Neural progenitor cell (in vitro differentiated cells): ENCODE measurements at regions not wholly inside any gene's neighbourhood (a gene's known extent, or its start where the extent isn't known, plus 50 kb on each side); places are given as distances from the start of the nearest gene placed in this dataset.

ENCODE experiments used
- EZH2 ChIP-seq: fragments of 200-600 bp; sonication (generic); IDR thresholded peaks from 2 replicates; pipeline ENCODE4 v1.6.1; 2017; ENCODE audit warnings: antibody characterized with exemption, mild to moderate bottlenecking, moderate library complexity
- TF ChIP-seq, protein P1 (sequence below): fragments of 200-600 bp; sonication (generic); IDR thresholded peaks from 2 replicates; pipeline ENCODE4 v1.5.1; 2017; ENCODE audit warnings: antibody characterized with exemption, mild to moderate bottlenecking

DNA sequence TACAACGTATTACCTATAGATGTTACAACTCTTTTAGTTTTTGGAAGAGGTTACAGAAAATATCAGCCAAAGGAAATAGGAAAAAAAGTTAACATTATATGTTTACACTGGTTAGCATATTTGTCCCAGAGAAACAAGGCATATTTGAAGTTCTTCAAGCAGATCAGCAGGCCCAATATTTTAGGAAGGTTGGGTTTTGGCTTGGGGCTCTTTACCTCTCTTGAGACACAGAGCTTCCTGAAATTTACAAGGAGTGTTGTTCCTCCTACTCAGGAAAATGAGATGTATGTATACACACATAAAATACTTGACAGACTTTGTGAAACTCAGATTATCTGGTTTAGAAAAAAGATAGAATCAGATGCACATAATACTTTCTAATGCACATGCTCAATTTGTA lies 323.6 kb downstream of the HGF start:
- TF ChIP-seq, protein P1, sequence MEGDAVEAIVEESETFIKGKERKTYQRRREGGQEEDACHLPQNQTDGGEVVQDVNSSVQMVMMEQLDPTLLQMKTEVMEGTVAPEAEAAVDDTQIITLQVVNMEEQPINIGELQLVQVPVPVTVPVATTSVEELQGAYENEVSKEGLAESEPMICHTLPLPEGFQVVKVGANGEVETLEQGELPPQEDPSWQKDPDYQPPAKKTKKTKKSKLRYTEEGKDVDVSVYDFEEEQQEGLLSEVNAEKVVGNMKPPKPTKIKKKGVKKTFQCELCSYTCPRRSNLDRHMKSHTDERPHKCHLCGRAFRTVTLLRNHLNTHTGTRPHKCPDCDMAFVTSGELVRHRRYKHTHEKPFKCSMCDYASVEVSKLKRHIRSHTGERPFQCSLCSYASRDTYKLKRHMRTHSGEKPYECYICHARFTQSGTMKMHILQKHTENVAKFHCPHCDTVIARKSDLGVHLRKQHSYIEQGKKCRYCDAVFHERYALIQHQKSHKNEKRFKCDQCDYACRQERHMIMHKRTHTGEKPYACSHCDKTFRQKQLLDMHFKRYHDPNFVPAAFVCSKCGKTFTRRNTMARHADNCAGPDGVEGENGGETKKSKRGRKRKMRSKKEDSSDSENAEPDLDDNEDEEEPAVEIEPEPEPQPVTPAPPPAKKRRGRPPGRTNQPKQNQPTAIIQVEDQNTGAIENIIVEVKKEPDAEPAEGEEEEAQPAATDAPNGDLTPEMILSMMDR, result no peak
- TF ChIP-seq EZH2, result no peak
